ENCODE measurements at regions not wholly inside any gene's neighbourhood (a gene's known extent, or its start where the extent isn't known, plus 50 kb on each side); places are given as distances from the start of the nearest gene placed in this dataset.
"Not testable (repeated sequence)": the region's sequence is repeated elsewhere in the genome, so short reads cannot be mapped to it uniquely, and the experiment has no call there.

GRCh38 chr7:91719008-91719407, 161.5 kb downstream of the MTERF1 start:
- DNase-seq = no peak

GRCh38 chr7:91720260-91720937, 160.1 kb downstream of the MTERF1 start:
- DNase-seq = no peak

- DNase-seq = no peak
These were observed 157.7 kb downstream of the MTERF1 start for GRCh38 chr7:91722831-91723230.

- DNase-seq = not testable (repeated sequence)
These were observed 151.5 kb downstream of the MTERF1 start for GRCh38 chr7:91729046-91729445.

GRCh38 chr7:91731976-91732375, 148.5 kb downstream of the MTERF1 start:
- DNase-seq = no peak

GRCh38 chr7:91749418-91749817, 131.1 kb downstream of the MTERF1 start:
- DNase-seq = no peak

GRCh38 chr7:91750091-91750490, 130.4 kb downstream of the MTERF1 start:
- no peak for DNase-seq

- no peak for DNase-seq
These were observed 128.4 kb downstream of the MTERF1 start for GRCh38 chr7:91752102-91752501.

- DNase-seq = not testable (repeated sequence)
These were observed 126.2 kb downstream of the MTERF1 start for GRCh38 chr7:91754280-91754679.

- not testable (repeated sequence) for DNase-seq
These were observed 125.4 kb downstream of the MTERF1 start for GRCh38 chr7:91755121-91755520.

GRCh38 chr7:91759205-91759863, 121.2 kb downstream of the MTERF1 start:
- DNase-seq = no peak

GRCh38 chr7:91767820-91768219, 112.7 kb downstream of the MTERF1 start:
- no peak for DNase-seq

- no peak for DNase-seq
These were observed 109.1 kb downstream of the MTERF1 start for GRCh38 chr7:91771394-91771793.

- DNase-seq = no peak
These were observed 108.3 kb downstream of the MTERF1 start for GRCh38 chr7:91771921-91772815.

GRCh38 chr7:91776171-91776570, 104.3 kb downstream of the MTERF1 start:
- no peak for DNase-seq

- DNase-seq = no peak
These were observed 103.0 kb downstream of the MTERF1 start for GRCh38 chr7:91777522-91777921.

- no peak for DNase-seq
These were observed 102.1 kb downstream of the MTERF1 start for GRCh38 chr7:91778416-91778815.

GRCh38 chr7:91780521-91780920, 100.0 kb downstream of the MTERF1 start:
- no peak for DNase-seq

- peak; percentile 55 for DNase-seq
These were observed 96.0 kb downstream of the MTERF1 start for GRCh38 chr7:91784469-91784868.

GRCh38 chr7:91787931-91788330, 92.6 kb downstream of the MTERF1 start:
- DNase-seq = no peak

- no peak for DNase-seq
These were observed 91.4 kb downstream of the MTERF1 start for GRCh38 chr7:91789086-91789485.

- no peak for DNase-seq
These were observed 90.9 kb downstream of the MTERF1 start for GRCh38 chr7:91789558-91789957.

GRCh38 chr7:91790646-91791045, 89.9 kb downstream of the MTERF1 start:
- DNase-seq = not testable (repeated sequence)

GRCh38 chr7:91796122-91796521, 84.4 kb downstream of the MTERF1 start:
- no peak for DNase-seq
